HG03457 (cell line): ENCODE measurements at regions not wholly inside any gene's neighbourhood (a gene's known extent, or its start where the extent isn't known, plus 50 kb on each side); places are given as distances from the start of the nearest gene placed in this dataset.

ENCODE experiments used
- ATAC-seq: cut with Tn5 transposase; IDR thresholded peaks from one replicate; pipeline ENCODE4 v1.9.1; 2021; ENCODE audit warnings: moderate number of reproducible peaks; ENCODE audit not compliant: unreplicated experiment

DNA sequence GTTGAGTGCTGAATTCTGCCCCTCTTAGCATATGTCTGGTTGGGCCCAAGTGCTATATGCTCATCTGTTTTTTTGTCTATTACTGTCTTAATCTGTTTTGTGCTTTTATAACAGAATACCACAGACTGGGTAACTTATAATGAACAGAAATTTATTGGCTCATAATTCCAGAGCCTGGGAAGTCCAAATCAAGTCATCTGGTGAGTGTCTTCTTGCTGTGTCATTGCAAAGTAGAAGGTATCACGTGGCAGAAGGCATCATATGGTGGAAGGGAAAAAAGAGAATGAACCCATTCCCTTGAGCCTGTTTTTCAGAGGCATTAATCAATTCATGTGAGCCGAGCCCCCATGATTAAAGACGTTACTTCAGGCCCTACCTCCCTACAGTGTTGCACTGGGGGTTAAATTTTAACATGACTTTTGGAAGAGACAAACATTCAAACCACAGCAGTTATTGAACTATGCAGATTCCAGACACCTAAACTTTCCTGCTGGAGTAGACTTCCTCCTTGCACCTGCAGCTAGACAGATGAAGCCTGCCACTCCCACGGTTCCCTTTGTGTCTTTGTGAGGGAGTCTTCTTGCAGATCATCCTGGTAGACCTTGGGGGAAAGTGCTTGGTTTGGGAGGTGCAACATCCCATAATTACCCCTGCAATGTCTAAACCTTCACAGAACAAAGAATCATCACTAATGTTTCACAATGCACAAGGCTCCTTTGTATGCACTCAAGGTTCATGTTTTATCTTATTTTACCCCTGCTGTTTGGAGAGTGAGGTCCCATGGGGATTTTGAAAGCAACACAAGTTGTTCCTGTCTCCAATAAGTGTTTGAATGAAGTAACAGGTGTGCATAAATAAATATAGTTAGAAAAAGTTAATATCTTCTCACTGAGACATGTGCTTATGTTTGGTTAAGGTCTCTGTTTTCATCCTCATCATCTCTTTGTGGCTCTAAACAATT lies 64.7 kb upstream of the XCR1 start:
- ATAC-seq, result no peak

DNA sequence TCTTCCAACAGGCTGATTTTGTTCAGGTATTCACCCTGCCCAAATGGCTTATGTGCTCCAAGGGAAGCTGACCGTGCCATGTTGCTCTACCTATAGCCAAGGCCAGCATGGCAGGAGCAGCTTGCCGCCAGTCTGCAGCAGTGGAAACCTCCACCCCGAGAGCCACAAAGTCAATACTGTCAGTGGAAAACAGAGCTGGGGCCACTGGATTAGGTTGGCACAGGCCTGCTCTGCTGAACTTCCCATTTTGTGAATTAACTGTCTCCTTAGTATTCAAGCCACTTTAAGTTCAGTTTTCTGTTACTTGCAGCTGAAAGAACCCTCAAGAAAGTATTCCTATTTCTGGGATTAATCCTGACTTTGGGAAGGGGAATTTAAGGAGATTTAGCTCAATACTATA lies 63.8 kb upstream of the XCR1 start:
- ATAC-seq, result no peak

DNA sequence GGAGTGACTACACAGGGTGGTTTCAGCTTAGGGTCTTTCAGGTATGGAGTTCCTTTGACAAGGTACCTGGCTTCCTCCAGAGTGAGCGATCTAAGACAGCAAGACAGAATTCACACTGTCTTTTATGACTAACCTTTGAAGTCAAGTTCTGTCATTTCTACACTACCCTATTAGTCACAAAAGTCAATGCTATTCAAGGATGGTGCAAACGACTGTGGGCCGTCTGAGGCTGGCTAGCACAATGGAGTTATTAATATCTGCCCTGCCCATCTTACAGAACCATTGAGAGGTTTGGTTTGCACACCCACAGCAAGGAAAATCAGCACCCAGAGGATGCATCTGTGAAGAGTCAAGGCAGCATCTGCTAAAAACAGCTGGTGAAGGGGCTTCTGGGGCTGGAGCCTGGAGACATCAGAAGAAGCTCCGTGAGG lies 62.9 kb upstream of the XCR1 start:
- ATAC-seq, result no peak

DNA sequence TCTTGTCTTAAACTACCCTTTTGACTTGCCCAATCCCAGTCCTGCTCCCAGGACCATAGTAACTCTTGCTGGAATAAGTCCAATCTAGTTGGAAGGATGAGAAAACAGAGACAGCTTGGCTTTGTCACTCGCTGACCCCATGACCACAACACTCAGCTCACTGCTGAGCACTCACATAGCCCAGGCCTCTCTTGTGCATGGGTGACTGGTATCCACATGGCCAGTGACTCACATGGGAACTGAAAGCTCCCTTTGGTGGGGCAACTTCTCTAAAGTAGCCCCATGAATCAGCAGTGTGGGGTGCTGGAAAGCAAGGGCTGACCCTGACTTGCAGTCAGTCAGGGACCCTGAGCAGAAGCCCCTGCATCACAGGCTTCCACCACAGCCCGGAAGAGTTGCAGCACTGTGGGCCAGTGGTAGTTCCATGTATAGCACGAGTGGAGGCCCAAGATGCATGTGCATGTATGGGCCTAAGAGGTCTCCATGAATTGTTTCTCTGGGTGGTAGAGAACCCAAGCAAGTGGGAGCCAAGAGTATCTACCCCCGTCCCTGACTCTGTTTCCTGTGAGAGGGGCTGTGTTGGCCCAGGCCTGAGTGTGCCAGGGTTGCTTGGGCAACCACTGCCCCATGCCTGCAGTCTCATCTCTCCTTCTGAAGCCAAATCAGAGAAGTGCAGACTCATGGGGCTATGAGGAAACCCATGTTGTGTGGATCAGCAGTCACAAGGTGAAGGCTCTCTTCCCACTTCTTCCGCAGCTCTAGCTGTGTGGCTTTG lies 62.1 kb upstream of the XCR1 start:
- peak; percentile 46 for ATAC-seq

DNA sequence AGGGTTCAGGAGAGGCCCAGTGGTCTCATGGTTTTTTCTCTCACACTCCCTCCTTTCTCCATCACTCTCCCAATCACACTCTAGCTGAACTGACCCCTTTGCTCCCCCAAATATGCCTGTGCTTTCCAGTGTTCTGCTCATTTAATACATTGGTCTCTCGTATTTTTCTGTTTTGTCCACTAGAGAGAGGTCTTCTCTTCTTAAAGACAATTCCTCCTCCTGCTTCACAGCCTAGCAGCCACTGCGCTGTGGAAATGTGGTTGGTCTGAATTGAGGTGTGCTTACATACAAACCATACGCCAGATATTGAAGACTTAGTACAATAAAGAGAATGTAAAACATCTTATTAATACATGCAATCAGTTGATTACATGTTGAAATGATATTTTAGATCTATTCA lies 60.6 kb upstream of the XCR1 start:
- ATAC-seq, result no peak

DNA sequence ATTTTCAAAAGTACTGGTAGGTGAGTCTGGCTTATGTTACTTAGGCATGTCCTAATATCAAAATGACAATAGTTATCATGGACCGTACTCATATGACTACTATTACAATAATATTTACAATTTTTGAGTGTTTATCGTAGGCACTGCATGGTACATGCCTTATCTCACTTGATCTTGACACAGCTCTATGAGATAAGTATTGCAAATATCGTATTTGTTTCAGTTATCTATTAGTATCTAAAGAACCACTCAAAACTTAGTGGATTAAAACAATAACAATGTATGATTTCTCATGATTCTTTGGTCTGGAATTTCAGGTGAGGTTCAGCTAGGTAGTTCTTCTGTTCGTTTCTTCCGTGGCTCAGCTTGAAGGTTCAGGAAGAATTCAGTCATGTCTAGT lies 59.7 kb upstream of the XCR1 start:
- ATAC-seq, result no peak

DNA sequence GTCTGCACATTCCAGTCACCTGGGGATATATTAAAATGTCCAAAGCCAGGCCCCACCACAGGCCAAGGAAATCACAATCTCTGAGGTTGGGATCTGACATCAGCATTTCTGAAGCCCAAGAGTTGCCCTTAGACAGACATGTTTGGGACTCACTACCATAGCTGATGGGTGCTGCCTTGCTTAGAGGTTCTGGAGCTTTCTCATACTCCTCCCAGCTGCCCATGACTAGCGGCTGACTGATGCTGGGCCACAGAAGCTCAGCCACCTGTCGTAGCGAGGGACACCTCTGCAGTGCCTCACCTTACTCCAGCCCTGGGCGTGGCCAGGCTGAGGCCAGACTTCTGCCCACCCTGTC lies 58.8 kb upstream of the XCR1 start:
- ATAC-seq, result no peak

DNA sequence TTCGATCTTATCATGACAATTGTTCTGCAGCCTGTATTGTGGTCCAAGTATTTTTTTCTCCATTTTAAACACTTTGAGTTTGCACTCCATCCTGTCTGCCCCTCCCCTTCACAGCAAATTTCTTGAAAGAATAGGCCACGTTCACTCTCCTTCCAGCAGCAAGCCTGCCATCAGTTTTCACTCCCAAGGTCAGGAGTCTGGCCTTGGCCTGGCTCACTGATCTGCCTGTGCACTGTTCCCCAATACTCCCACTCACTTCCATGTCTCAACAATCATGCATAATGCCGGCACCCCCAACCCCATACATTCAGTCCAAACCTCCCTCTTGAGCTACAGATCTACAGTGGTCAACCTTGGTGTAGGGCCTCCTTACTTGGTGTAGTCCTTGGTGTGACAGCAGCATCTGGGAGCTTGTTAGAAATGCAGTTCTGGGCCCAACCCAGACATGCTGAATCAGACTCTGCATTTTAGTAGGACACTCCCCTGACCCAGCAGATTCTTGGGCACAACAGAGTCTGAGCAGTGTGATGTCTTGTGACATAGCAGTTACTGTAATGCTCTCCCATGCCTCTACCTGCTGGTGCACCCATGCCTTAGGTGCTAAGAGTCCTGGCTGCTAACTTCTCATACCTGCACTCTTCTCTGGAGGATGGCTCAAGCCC lies 58.3 kb upstream of the XCR1 start:
- no peak for ATAC-seq

DNA sequence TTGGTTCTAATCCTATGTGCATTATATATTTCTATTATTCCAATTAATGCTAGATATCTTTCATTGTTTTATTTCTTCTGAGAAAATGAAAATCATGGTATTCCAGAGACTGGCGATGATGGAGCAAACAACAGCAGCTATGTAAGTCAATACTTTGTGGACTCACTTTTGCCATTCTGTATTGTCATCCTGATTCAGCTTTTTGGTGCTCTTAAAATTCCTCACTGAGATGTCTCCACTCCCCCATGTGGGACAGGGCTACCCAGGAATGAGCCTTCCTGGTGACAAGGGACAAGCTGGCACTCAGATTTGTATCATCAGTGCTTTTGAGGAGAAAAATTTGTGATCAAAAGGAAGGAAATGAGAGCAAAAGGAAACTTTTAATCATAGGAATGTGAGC lies 56.7 kb upstream of the XCR1 start:
- no peak for ATAC-seq

DNA sequence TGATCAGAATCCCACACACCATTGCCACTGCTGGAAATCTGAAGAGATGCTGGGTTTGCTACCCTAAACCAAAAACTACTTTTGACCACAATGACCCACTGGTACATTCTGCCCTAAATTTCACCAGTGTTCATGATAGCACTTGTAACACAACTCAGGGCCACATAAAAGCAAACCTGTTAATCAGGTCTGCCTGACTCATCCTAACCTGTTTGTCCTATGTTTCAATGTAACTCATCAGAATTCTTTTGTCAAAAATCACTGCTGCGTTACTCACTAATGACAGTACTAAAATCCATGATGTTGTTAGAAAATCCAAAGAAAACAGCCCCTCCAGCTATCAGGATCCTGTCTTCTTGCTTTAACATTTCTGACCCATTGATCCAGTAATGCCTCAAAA lies 55.6 kb upstream of the XCR1 start:
- ATAC-seq, result no peak

DNA sequence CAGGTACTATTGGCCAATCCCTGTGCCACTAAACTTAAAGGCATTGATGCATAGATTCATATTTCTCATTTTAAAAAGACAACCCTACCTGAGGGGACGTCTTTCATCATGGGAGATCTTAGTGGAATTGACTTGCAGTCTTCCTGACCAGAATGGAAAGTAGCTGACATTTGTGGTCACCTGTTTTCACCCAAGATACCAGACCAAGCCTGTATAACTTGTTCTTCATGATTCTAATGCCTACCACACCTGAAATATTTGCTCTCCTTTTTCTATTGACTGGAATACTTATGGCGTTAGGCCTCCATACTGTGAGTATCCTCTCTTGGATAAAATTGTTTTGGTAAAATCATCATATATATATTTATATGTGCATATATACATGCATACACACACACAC lies 54.7 kb upstream of the XCR1 start:
- no peak for ATAC-seq

DNA sequence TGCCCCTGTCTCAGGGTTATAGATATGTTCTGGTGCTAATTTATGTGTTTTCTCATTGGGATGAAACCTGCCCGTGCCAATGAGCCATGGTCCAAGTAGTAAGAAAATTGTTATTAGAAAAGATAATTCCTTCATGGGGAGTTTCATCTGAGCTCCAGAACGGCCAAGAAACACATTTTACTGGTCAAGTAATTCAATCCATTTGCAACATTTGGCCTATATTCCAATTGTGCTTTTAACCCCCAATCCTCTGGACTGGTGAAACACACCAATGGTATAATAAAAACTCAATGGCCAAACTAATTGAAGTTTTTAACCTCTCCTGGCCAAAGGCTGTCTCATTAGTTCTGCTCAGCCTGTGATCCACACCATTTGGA lies 53.7 kb upstream of the XCR1 start:
- ATAC-seq, result no peak

DNA sequence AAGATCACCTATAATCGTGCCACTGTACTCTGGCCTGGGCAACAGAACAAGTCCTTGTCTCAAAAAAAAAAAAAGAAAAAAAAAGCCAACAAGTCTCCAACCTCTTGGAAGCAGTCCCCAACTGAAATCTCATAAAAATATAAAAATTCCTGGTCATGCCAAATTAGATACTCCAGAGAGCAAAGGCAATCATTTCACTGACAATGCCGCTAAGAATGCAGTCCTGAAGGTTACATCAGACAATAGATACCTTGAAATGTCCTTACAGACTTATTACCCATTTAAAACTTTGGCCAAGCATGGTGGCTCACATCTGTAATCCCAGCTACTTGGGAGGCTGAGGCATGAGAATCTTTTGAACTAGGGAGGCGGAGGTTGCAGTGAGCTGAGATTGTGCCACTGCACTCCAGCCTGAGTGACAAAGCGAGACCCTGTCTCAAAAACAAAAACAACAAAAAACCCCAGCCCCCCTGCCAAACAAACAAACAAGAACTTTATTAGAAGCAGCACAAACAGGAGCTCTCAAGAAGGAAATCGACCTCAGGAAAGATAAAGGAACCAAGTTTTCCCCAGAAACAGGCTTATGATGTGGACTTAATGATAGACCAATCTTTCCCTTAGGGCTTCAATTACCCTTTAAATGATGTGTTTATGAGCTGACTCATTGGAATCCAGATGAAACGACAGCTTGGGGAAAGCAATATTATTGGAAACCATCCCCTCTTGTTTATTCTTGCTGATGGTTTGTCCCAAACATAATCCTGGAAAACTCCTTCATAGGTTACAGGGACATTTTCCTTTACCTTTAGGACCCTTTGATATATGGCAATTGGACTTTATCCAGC lies 53.1 kb upstream of the XCR1 start:
- no peak for ATAC-seq

DNA sequence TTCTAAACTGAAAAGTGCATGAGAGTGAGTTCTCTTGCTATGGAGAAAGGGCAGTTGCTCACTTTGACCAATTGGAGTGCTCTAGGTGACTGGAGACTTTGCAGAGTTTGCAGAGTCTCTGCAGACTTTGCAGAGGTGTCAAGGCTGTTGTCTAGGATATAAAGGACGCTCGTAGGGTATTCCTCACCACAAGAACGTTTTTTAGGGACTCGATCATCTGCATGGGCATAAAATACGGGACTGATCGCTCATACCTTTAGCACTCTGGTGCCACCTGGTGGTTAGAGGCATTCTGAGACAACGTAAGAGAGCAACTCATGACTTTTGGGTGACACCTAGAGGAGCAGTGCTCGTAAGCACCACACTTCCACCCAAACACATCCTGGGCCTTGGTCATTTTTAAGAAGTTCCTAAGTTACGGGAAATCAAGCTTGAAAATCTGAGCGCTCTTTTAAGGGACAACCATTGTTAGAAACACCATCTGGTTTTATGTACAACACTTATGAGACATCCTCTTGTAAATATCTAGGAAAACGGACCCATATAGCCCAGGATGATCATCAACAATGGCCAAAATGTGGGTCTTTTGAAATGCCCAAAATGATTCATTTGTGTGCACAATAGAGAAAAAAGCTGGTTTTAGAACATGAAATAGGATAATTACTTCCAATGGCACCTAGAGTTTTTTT lies 51.6 kb upstream of the XCR1 start:
- ATAC-seq, result no peak
